Large intestine (tissue), 3 donors: ENCODE measurements at regions not wholly inside any gene's neighbourhood (a gene's known extent, or its start where the extent isn't known, plus 50 kb on each side); places are given as distances from the start of the nearest gene placed in this dataset.

Experiments
- DNase-seq, 2 donors: peaks; one replicate each; pipeline versions ENCODE4 v3.0.0 to v3.0.0-alpha.2; 2013
- H3K27ac ChIP-seq: one replicate; pipeline ENCODE4 v1.5.1; 2013; ENCODE audit warnings: low read length
- H3K27me3 ChIP-seq: 2 replicates; pipeline ENCODE4 v1.6.1; 2013; ENCODE audit warnings: low read length; ENCODE audit not compliant: control insufficient read depth, insufficient read depth
- H3K36me3 ChIP-seq: 2 replicates; pipeline ENCODE4 v1.6.1; 2013; ENCODE audit warnings: low read length; ENCODE audit not compliant: control insufficient read depth, insufficient read depth
- H3K4me1 ChIP-seq: one replicate; pipeline ENCODE4 v1.6.1; 2013; ENCODE audit warnings: low read length; ENCODE audit not compliant: control insufficient read depth, insufficient read depth
- H3K4me3 ChIP-seq: one replicate; pipeline ENCODE4 v1.5.1; 2013; ENCODE audit warnings: low read length
- H3K9me3 ChIP-seq: one replicate; pipeline ENCODE4 v1.6.1; 2013; ENCODE audit warnings: mild to moderate bottlenecking, low read depth, low read length, moderate library complexity; ENCODE audit not compliant: control insufficient read depth
- WGBS: methylation state at CpG from one replicate; pipeline ENCODE4 v1.1.5; 2013; ENCODE audit warnings: low lambda C conversion rate; ENCODE audit not compliant: insufficient coverage; 5-methylcytosine and 5-hydroxymethylcytosine counted together

GRCh38 chr1:194731025-194731424 lies 1544.6 kb upstream of the B3GALT2 start:
- Histone ChIP-seq H3K27ac (no peak overlapping the region), H3K36me3 (no peaks in the 10 kb centered on the region), H3K9me3 (no peaks in the 10 kb centered on the region), H3K4me1 (no peaks in the 10 kb centered on the region), H3K4me3 (no peak overlapping the region), H3K27me3 (no peaks in the 10 kb centered on the region)
- DNase-seq, result no peak

- 80% methylated on average over 2 of the region's 3 CpGs for WGBS
- DNase-seq, result no peak
- H3K4me1 ChIP-seq, result no peaks in the 10 kb centered on the region
Measured at GRCh38 chr1:194730304-194730703, 1543.9 kb upstream of the B3GALT2 start.

GRCh38 chr1:194723067-194723466 lies 1536.7 kb upstream of the B3GALT2 start:
- no peaks in the 10 kb centered on the region for H3K9me3 ChIP-seq
- H3K27me3 ChIP-seq, result no peaks in the 10 kb centered on the region
- no peak overlapping the region for H3K4me3 ChIP-seq
- no peak overlapping the region for H3K27ac ChIP-seq
- no peaks in the 10 kb centered on the region for H3K36me3 ChIP-seq
- no peaks in the 10 kb centered on the region for H3K4me1 ChIP-seq
- no peak for DNase-seq

More at GRCh38 chr1:194730304-194730703, 1543.9 kb upstream of the B3GALT2 start:
- no peak overlapping the region for H3K4me3 ChIP-seq
- no peak overlapping the region for H3K27ac ChIP-seq
- H3K9me3 ChIP-seq, result no peaks in the 10 kb centered on the region
- no peaks in the 10 kb centered on the region for H3K27me3 ChIP-seq
- H3K36me3 ChIP-seq, result no peaks in the 10 kb centered on the region

GRCh38 chr1:194717941-194718340 lies 1531.5 kb upstream of the B3GALT2 start:
- WGBS, result 57% methylated on average over 1 of the region's 1 CpG

GRCh38 chr1:194717334-194717733 lies 1530.9 kb upstream of the B3GALT2 start:
- H3K36me3 ChIP-seq, result no peaks in the 10 kb centered on the region
- no peaks in the 10 kb centered on the region for H3K9me3 ChIP-seq
- H3K4me1 ChIP-seq, result no peaks in the 10 kb centered on the region
- 100% methylated on average over 1 of the region's 1 CpG for WGBS
- H3K27ac ChIP-seq, result no peak overlapping the region
- H3K27me3 ChIP-seq, result no peaks in the 10 kb centered on the region
- DNase-seq, result no peak
- no peak overlapping the region for H3K4me3 ChIP-seq

More at GRCh38 chr1:194717941-194718340, 1531.5 kb upstream of the B3GALT2 start:
- Histone ChIP-seq H3K36me3 (no peaks in the 10 kb centered on the region), H3K9me3 (no peaks in the 10 kb centered on the region), H3K27ac (no peak overlapping the region), H3K4me3 (no peak overlapping the region), H3K4me1 (no peaks in the 10 kb centered on the region), H3K27me3 (no peaks in the 10 kb centered on the region)
- no peak for DNase-seq

GRCh38 chr1:194710671-194711070 lies 1524.3 kb upstream of the B3GALT2 start:
- Histone ChIP-seq H3K36me3 (no peaks in the 10 kb centered on the region), H3K4me3 (no peak overlapping the region), H3K4me1 (no peaks in the 10 kb centered on the region), H3K27ac (no peak overlapping the region), H3K9me3 (no peaks in the 10 kb centered on the region), H3K27me3 (no peaks in the 10 kb centered on the region)
- DNase-seq, result no peak
- WGBS, result 88% methylated on average over 1 of the region's 2 CpGs

GRCh38 chr1:194709439-194709838 lies 1523.0 kb upstream of the B3GALT2 start:
- no peaks in the 10 kb centered on the region for H3K4me1 ChIP-seq
- H3K4me3 ChIP-seq, result no peak overlapping the region
- no peaks in the 10 kb centered on the region for H3K36me3 ChIP-seq
- WGBS, result no CpG with 5 or more reads among the region's 3 CpGs
- no peak for DNase-seq
- H3K27ac ChIP-seq, result no peak overlapping the region
- no peaks in the 10 kb centered on the region for H3K27me3 ChIP-seq
- H3K9me3 ChIP-seq, result no peaks in the 10 kb centered on the region

GRCh38 chr1:194707074-194707473 lies 1520.7 kb upstream of the B3GALT2 start:
- Histone ChIP-seq H3K27ac (no peak overlapping the region), H3K27me3 (no peaks in the 10 kb centered on the region), H3K4me3 (no peak overlapping the region), H3K9me3 (no peaks in the 10 kb centered on the region), H3K36me3 (no peaks in the 10 kb centered on the region), H3K4me1 (no peaks in the 10 kb centered on the region)
- WGBS, result 80% methylated on average over 1 of the region's 6 CpGs
- no peak for DNase-seq

- DNase-seq, result no peak
- H3K4me1 ChIP-seq, result no peaks in the 10 kb centered on the region
- no peaks in the 10 kb centered on the region for H3K36me3 ChIP-seq
Measured at GRCh38 chr1:194705123-194705854, 1518.9 kb upstream of the B3GALT2 start.

GRCh38 chr1:194698908-194699318 lies 1512.5 kb upstream of the B3GALT2 start:
- no peak overlapping the region for H3K27ac ChIP-seq
- WGBS, result 80% methylated on average over 1 of the region's 7 CpGs
- H3K36me3 ChIP-seq, result no peaks in the 10 kb centered on the region
- no peak for DNase-seq
- no peaks in the 10 kb centered on the region for H3K9me3 ChIP-seq
- no peak overlapping the region for H3K4me3 ChIP-seq
- no peaks in the 10 kb centered on the region for H3K4me1 ChIP-seq
- H3K27me3 ChIP-seq, result no peaks in the 10 kb centered on the region

More at GRCh38 chr1:194705123-194705854, 1518.9 kb upstream of the B3GALT2 start:
- Histone ChIP-seq H3K4me3 (no peak overlapping the region), H3K27me3 (no peaks in the 10 kb centered on the region), H3K27ac (no peak overlapping the region), H3K9me3 (no peaks in the 10 kb centered on the region)
- 83% methylated on average over 1 of the region's 3 CpGs for WGBS

GRCh38 chr1:194693244-194693643 lies 1506.8 kb upstream of the B3GALT2 start:
- Histone ChIP-seq H3K36me3 (no peaks in the 10 kb centered on the region), H3K27me3 (no peaks in the 10 kb centered on the region), H3K27ac (no peak overlapping the region), H3K4me1 (no peaks in the 10 kb centered on the region), H3K4me3 (no peak overlapping the region), H3K9me3 (no peaks in the 10 kb centered on the region)
- WGBS, result 100% methylated on average over 2 of the region's 2 CpGs
- DNase-seq, result no peak
